Aorta (tissue), 5 donors: ENCODE measurements at regions not wholly inside any gene's neighbourhood (a gene's known extent, or its start where the extent isn't known, plus 50 kb on each side); places are given as distances from the start of the nearest gene placed in this dataset.

Experiments used
- ATAC-seq: fragments of 200-7000 bp; cut with Tn5 transposase; one replicate; pipeline ENCODE4 v1.9.1; 2022; ENCODE audit warnings: moderate library complexity; ENCODE audit not compliant: low FRiP score
- DNase-seq, 2 donors: peaks; one replicate each; pipeline ENCODE4 v3.0.0-alpha.2; 2020
- H3K27ac ChIP-seq, 2 donors: one replicate each; pipeline ENCODE4 v1.5.1; 2013; ENCODE audit warnings: low read length in 2 of 2, mild to moderate bottlenecking in 2 of 2, moderate library complexity in 2 of 2, control low read depth in 1 of 2, inconsistent platforms in 1 of 2, low read depth in 1 of 2
- H3K27me3 ChIP-seq, 2 donors: one replicate each; pipeline ENCODE4 v1.6.1; 2013; ENCODE audit warnings: control low read depth in 1 of 2, low read length in 1 of 2, mild to moderate bottlenecking in 1 of 2, moderate library complexity in 1 of 2; ENCODE audit not compliant: insufficient read depth in 2 of 2, control insufficient read depth in 1 of 2
- H3K36me3 ChIP-seq, 2 donors: one replicate each; pipeline ENCODE4 v1.6.1; 2013; ENCODE audit warnings: control low read depth in 1 of 2, low read length in 1 of 2, mild to moderate bottlenecking in 1 of 2; ENCODE audit not compliant: insufficient read depth in 2 of 2, control insufficient read depth in 1 of 2
- H3K4me1 ChIP-seq, 2 donors: one replicate each; pipeline ENCODE4 v1.6.1; 2013; ENCODE audit warnings: low read length in 2 of 2, control low read depth in 1 of 2, mild to moderate bottlenecking in 1 of 2, moderate library complexity in 1 of 2; ENCODE audit not compliant: insufficient read depth in 2 of 2, control insufficient read depth in 1 of 2
- H3K4me3 ChIP-seq, 2 donors: one replicate each; pipeline ENCODE4 v1.5.1; 2013; ENCODE audit warnings: low read length in 2 of 2, control low read depth in 1 of 2, mild to moderate bottlenecking in 1 of 2
- H3K9me3 ChIP-seq: one replicate; pipeline ENCODE4 v1.6.1; 2013; ENCODE audit warnings: mild to moderate bottlenecking, low read length; ENCODE audit not compliant: control insufficient read depth
- WGBS, 2 donors: extraction: QIAGEN DNeasy Blood & Tissue Kit; methylation state at CpG; one replicate each; pipeline ENCODE4 v1.1.7; 2013; 5-methylcytosine and 5-hydroxymethylcytosine counted together
- intact Hi-C, 2 donors: fragments of 100-400 bp; cut with DNase I; formaldehyde crosslinking; loops; one replicate each; pipeline versions ENCODE4 v1.14.2 to v1.15.0; 2022
- donor health status: healthy with polysubstance abuse.
- donor health status: Bipolar disorder and iron deficiency.
- donor health status: DM: no; HTN: no; CAD: no.
- donor health status: DM: no; HTN: no; CAD: no.
- donor health status: DM: yes; HTN: yes; CAD: no.

DNA sequence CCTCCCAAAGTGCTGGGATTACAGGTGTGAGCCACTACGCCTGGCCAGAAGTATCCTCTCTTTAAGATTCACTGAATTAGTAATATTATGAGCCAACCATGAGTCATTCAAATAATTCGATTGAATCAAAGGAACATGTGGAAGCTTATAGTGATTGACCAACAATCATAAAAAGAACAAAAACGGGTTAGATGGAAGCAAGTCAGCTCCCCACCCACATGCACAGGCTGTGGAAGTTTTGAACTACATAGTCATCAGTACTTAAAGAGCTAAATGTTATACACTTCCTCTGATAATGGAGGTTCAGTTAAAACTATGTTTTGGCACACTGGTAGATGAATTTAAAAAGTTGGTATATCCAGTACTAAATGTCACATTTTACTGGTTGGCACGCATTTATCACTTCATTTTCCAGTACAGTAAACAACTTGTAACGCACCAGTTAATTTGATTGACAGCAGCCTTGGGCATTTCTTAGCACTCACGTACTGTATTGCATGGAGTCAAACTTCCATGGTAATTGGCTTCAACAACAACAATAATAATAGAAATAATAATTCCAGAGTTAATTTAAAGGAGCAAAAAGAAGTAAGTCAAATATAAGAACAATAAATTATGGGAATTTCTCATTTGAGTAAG lies 1107.3 kb upstream of the MAP3K7 start:
- ATAC-seq (no peak), DNase-seq (no peak)
- H3K36me3 ChIP-seq = no peaks in the 10 kb centered on the region
- no peak overlapping the region for H3K27ac ChIP-seq
- H3K27me3 ChIP-seq = peaks cover 0 to 2% of the 10 kb centered on the region in 2 donors
- no peaks in the 10 kb centered on the region for H3K4me1 ChIP-seq
- 62 to 69% methylated on average over 6 of the region's 6 CpGs for WGBS, 2 donors
- no peak overlapping the region for H3K4me3 ChIP-seq
- intact Hi-C loops = no loop called here
- H3K9me3 ChIP-seq = no peaks in the 10 kb centered on the region

DNA sequence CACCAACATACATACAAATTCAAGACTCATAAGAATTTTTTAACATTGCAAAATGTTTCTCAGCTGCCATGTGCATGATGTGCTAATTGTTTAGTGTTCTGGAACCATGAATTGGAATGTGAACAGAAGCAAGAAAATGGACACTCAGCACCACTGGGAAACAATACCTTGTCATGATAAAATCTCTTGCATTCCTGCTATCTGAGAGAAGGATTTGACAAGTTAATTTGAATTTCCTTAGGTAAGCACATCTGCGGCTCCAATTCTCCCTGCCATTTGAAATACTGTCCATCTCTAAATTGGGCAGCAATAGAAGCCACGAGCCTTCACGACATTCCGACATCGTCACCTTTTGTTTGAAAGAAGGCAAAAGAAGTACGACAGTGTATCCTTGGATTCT lies 1104.6 kb upstream of the MAP3K7 start:
- H3K4me1 ChIP-seq = no peaks in the 10 kb centered on the region
- intact Hi-C loops = no loop called here
- WGBS, 2 donors = 86 to 87% methylated on average over 6 of the region's 6 CpGs

DNA sequence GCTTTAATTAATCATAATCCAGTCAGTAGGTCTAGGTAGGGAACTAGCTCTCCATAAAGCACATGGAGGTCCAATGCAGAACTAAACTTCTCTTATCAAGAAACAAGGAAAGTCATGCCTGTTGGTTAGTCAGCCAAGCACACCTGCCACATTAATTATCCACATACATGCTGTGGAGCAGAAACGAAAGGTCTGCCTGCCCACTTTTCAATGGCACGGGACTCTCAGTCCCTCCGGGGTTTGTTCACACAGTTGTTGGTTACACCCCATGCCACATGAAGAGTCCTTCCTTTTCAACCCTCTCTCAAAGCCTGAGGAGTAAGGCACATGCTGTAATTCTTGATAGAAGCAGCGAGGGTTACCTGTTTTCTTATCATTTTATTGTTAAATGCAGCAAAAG lies 1096.4 kb upstream of the MAP3K7 start:
- no peak for DNase-seq
- H3K4me1 ChIP-seq = no peaks in the 10 kb centered on the region
- no peaks in the 10 kb centered on the region for H3K9me3 ChIP-seq
- H3K4me3 ChIP-seq = no peak overlapping the region
- intact Hi-C loops = no loop called here
- H3K27ac ChIP-seq = no peak overlapping the region
- no peaks in the 10 kb centered on the region for H3K36me3 ChIP-seq
- WGBS, 2 donors = 74 to 75% methylated on average over 4 of the region's 4 CpGs
- no peak for ATAC-seq
- no peaks in the 10 kb centered on the region for H3K27me3 ChIP-seq

More for the DNA sequence above, 1104.6 kb upstream of the MAP3K7 start:
- no peak for DNase-seq
- peaks cover 0 to 2% of the 10 kb centered on the region in 2 donors for H3K27me3 ChIP-seq
- H3K36me3 ChIP-seq = no peaks in the 10 kb centered on the region
- H3K27ac ChIP-seq = no peak overlapping the region
- H3K4me3 ChIP-seq = no peak overlapping the region
- H3K9me3 ChIP-seq = no peaks in the 10 kb centered on the region
- no peak for ATAC-seq

DNA sequence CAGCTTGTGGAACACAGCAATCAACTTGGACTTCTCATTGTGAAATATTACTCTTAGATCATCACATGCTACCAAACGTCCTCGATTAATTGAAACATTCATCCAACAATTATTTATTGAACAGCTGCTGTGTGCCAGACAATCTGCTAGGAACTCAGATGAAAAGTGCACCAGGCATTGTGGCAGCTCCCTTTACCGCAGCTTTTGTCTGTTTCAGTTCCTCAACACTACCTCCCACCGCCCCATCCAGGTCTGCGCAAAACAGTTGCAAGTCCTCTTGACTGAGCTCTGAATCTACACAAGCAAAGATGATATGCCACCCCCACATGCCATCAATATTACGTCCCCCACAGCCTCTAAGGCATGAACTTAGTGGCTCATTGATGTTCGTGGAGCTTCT lies 1094.4 kb upstream of the MAP3K7 start:
- DNase-seq (no peak), ATAC-seq (no peak)
- 77 to 81% methylated on average over 7 of the region's 7 CpGs for WGBS, 2 donors
- Histone ChIP-seq H3K4me3 (no peak overlapping the region), H3K9me3 (no peaks in the 10 kb centered on the region), H3K27ac (no peak overlapping the region), H3K27me3 (no peaks in the 10 kb centered on the region), H3K4me1 (no peaks in the 10 kb centered on the region), H3K36me3 (no peaks in the 10 kb centered on the region)
- intact Hi-C loops = no loop called here

DNA sequence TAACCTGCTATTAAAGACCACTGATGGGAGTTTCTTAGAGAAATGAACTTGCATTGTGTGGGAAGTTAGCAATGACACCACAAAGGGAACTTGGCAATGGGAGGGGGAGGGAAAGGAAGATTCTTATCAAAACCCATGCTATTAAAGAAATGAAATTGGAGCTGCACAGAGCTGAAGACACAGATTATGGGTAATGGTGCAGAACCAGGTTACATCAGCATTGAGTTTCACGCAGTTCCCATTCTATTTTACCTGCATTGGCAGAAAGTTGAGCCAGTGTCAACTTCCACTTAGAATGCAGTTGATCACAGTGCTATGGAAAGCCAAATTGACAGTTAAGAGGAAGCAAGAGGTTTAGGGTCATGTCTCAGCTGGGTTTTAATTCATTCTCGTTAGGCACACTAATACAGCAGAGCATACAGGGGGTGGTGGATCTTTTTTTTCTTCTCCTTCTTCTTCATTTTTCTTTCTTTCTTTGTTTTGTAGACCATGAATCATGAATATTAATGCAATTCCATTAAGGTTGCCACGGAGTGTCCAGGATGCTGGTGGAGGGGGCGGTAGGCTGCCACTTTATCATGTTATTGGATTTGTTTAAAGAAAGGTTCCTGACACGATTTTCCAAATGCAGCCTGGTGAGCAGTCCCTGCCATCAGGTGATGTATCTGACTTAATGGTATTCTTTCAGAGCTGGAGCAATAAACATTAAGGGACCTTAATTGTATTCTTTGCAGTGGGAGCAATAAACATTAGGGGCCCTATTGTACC lies 1092.0 kb upstream of the MAP3K7 start:
- intact Hi-C loops = no loop called here
- DNase-seq = no peak
- no peaks in the 10 kb centered on the region for H3K4me1 ChIP-seq
- no peaks in the 10 kb centered on the region for H3K36me3 ChIP-seq
- no peak overlapping the region for H3K4me3 ChIP-seq
- no peaks in the 10 kb centered on the region for H3K27me3 ChIP-seq
- H3K9me3 ChIP-seq = no peaks in the 10 kb centered on the region
- 41 to 48% methylated on average over 5 of the region's 5 CpGs for WGBS, 2 donors
- no peak overlapping the region for H3K27ac ChIP-seq
- ATAC-seq = no peak

DNA sequence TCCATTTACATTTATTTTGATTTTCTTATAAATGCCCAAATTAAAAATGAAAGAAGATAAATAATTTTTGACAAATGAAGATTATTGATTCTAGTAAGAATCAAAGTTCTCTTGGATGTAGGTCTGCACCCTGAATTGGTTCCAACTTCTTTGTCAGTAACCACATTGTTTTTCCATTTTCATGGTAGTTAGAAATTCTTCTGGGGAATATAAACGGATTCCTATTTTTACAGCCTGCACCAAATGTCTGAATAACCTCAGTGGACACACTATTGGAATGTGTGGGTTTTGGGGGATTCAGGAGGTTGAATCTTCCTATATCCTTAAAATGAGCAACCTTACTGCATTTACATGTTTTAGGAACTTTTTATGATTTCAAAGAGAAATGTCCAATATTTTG lies 1085.3 kb upstream of the MAP3K7 start:
- Histone ChIP-seq H3K9me3 (no peaks in the 10 kb centered on the region), H3K4me1 (no peaks in the 10 kb centered on the region), H3K4me3 (no peak overlapping the region), H3K27ac (no peak overlapping the region), H3K27me3 (no peaks in the 10 kb centered on the region), H3K36me3 (no peaks in the 10 kb centered on the region)
- intact Hi-C loops = no loop called here
- ATAC-seq (no peak), DNase-seq (no peak)
- 17 to 26% methylated on average over 1 of the region's 1 CpG for WGBS, 2 donors

DNA sequence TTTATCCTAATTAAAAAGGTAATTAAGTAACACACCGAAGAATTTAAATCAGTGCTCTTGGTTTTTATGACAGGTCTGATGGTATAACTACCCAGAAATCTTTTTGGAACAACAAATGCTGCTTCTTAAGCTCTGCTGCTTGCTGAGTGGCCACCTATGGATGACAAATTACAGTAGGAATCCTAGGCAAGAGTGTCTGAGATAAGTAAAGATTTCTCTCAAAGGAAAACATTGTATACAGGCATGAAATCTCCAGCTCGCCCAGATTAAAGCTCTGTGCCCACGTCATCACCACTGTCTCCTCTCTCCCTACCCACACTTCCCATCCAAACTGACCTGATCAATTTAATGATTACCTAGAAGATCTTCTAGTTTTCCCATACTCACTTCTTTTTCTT lies 1083.0 kb upstream of the MAP3K7 start:
- Histone ChIP-seq H3K4me3 (no peak overlapping the region), H3K36me3 (no peaks in the 10 kb centered on the region), H3K27me3 (no peaks in the 10 kb centered on the region), H3K4me1 (no peaks in the 10 kb centered on the region), H3K9me3 (no peaks in the 10 kb centered on the region), H3K27ac (no peak overlapping the region)
- no peak for DNase-seq
- intact Hi-C loops = no loop called here
- WGBS, 2 donors = 55 to 57% methylated on average over 3 of the region's 3 CpGs
- no peak for ATAC-seq

DNA sequence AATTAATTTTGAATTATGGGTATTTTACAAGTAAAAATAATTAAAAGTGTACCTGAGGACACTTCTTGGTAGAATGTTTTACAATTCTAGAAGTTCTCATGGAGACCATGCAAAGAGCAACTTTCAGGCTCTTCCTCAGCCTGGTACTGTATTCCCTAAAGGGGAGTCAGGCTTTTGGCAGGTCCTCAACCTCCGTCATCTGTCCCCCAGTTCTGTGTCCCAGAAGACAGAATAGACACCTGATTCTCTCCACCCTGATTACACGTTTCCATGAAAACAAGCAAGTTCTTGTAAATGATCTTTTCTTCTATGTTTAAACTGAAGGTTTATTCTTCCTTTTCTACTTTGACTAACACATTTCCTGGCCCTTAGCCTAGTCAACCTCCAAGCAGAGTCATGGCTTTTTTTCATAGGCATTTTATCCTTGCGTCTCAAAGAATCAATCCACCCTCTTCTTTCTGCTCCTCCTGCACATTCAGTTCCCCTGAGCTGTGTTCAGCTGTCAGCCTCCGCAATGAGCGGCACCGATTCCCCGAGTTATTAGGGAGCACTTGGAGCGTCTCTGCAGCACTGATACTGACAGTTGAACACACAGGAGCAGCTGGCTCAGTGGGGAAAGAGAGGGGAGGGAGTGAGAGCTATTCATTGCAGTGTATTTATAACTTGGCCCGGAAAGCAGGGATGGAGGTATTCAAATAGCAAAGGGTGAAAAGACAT lies 1082.4 kb upstream of the MAP3K7 start:
- ATAC-seq (no peak), DNase-seq (no peak)
- Histone ChIP-seq H3K4me3 (no peak overlapping the region), H3K9me3 (no peaks in the 10 kb centered on the region), H3K36me3 (no peaks in the 10 kb centered on the region), H3K27me3 (no peaks in the 10 kb centered on the region), H3K27ac (no peak overlapping the region), H3K4me1 (no peaks in the 10 kb centered on the region)
- 36 to 46% methylated on average over 9 of the region's 9 CpGs for WGBS, 2 donors
- intact Hi-C loops = no loop called here

DNA sequence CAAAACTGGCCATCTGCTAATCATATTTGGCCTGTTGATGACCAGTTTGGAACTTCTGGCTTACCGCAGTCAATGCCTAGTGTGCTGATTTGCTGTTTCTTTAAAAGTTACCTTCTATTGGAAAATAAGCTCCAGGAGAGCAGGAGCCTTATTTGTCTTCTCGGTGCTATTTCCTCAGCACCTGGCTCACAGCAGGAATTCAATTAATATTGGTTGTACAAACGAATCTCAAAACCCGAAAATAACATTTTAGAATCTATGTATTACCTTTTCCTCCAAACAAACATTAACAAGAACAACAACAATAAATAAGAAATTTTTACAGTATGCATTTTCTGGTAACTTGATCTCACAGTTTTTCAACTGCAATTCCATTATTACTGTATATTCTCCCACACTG lies 1080.7 kb upstream of the MAP3K7 start:
- WGBS, 2 donors = 68 to 74% methylated on average over 4 of the region's 4 CpGs
- intact Hi-C loops = no loop called here

More for the DNA sequence above, 1080.7 kb upstream of the MAP3K7 start:
- H3K9me3 ChIP-seq = no peaks in the 10 kb centered on the region
- no peaks in the 10 kb centered on the region for H3K36me3 ChIP-seq
- H3K27me3 ChIP-seq = no peaks in the 10 kb centered on the region
- no peak overlapping the region for H3K4me3 ChIP-seq
- ATAC-seq = no peak
- DNase-seq = no peak
- H3K27ac ChIP-seq = no peak overlapping the region
- no peaks in the 10 kb centered on the region for H3K4me1 ChIP-seq
